ENCODE measurements at regions not wholly inside any gene's neighbourhood (a gene's known extent, or its start where the extent isn't known, plus 50 kb on each side); places are given as distances from the start of the nearest gene placed in this dataset.

GRCh38 chr19:46911456-46911855, 50.7 kb downstream of the ARHGAP35 start:
- Mint-ChIP-seq H3K36me3 (ENCODE audit: insufficient read depth) (peaks cover 7% of the 10 kb centered on the region), H3K9me3 (no peaks in the 10 kb centered on the region), H3K4me3 (no peak overlapping the region), H3K27me3 (ENCODE audit: low read depth) (no peaks in the 10 kb centered on the region), H3K4me1 (ENCODE audit: low read depth) (peaks cover 44% of the 10 kb centered on the region)
- peak; percentile 56 to 58 for ATAC-seq
- DNase-seq, result no peak

DNA sequence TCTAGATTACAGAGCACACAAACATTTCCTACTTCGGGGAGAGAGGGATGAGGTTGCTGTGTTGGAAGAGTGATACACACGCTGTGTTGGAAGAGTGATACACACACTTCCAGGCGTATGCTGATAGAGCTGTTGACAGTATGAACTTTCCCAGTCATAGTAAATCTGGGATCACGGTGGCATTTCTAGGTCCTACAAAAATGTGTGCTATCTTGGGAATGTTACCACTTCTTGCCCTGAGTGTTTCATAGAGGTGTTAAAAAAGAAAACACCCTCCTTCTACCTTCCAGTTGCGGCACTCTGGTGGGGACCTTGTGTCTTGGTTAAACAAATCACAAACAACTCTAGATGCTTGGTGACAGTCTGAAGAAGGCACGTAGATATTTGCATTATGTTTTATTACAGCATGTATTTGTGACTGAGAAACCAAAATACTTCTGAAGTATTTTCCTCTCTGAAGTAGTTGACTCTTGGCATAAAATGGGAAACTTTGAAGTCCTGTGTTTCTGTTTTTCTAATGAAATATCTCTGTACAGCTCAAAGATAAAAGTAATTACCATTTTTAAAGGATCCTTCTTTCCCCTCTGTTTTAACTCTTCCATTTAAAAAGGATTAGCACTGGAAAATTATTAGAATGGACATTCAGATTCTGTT, 52.5 kb downstream of the ARHGAP35 start:
- Mint-ChIP-seq H3K4me1 (ENCODE audit: low read depth) (peaks cover 56% of the 10 kb centered on the region), H3K27me3 (ENCODE audit: low read depth) (no peaks in the 10 kb centered on the region), H3K4me3 (no peak overlapping the region), H3K36me3 (ENCODE audit: insufficient read depth) (peaks cover 8% of the 10 kb centered on the region), H3K9me3 (no peaks in the 10 kb centered on the region)
- DNase-seq (no peak), ATAC-seq (no peak)

DNA sequence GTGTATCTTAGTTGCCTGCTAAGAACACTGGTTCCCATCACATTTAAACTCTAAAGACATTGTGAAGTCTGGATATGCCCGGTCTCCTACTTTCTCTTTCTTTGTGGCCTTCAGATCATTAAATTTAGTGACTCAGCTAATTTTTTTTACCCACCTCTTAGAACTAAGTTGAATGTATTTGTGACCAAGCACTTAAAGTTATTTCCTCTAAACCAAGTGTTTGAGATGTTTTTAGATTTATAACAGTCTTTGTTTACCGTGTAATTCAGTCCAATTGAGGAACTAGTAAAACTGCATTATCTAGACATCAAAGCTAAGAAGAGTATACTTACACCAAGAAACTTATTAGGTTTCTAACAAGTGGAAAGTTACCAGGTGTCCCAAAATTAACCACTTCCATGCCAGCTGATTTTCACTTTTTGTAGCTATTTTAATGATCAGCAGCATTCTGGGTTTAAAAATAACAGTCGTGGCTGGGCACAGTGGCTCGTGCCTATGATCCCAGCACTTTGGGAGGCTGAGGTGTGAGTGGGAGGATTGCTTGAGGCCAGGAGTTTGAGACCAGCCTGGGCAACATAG, 53.1 kb downstream of the ARHGAP35 start:
- H3K27me3 Mint-ChIP-seq (ENCODE audit: low read depth), result no peaks in the 10 kb centered on the region
- peaks cover 14% of the 10 kb centered on the region for H3K36me3 Mint-ChIP-seq (ENCODE audit: insufficient read depth)
- ATAC-seq (no peak), DNase-seq (no peak)
- H3K4me1 Mint-ChIP-seq (ENCODE audit: low read depth), result peaks cover 55% of the 10 kb centered on the region
- no peaks in the 10 kb centered on the region for H3K9me3 Mint-ChIP-seq
- H3K4me3 Mint-ChIP-seq, result no peak overlapping the region

DNA sequence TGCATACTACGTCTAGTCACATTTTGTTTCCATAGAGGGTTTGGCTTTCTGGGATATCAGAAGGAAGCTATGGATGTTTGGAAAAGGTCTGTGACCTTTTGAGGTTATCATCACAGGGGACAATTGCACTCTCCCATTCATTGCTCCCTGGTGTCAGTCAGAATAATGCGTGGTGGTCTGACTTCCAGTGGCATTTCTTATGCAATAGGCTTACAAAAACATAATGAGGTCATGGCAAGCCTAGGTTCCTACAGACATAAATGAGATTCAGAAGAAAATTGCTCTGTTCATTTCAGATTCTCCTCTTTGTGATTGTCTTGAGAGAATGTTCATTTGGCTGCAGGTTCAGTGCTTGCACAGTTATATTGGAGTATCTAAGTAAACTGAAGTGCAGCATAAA, 54.6 kb downstream of the ARHGAP35 start:
- H3K4me1 Mint-ChIP-seq (ENCODE audit: low read depth), result peaks cover 54% of the 10 kb centered on the region
- H3K36me3 Mint-ChIP-seq (ENCODE audit: insufficient read depth), result peaks cover 26% of the 10 kb centered on the region
- DNase-seq (no peak), ATAC-seq (no peak)
- H3K4me3 Mint-ChIP-seq, result no peak overlapping the region
- no peaks in the 10 kb centered on the region for H3K9me3 Mint-ChIP-seq
- no peaks in the 10 kb centered on the region for H3K27me3 Mint-ChIP-seq (ENCODE audit: low read depth)

GRCh38 chr19:46917002-46917401, 56.2 kb downstream of the ARHGAP35 start:
- Mint-ChIP-seq H3K36me3 (ENCODE audit: insufficient read depth) (peaks cover 36% of the 10 kb centered on the region), H3K9me3 (no peaks in the 10 kb centered on the region), H3K27me3 (ENCODE audit: low read depth) (no peaks in the 10 kb centered on the region), H3K4me1 (ENCODE audit: low read depth) (peaks cover 48% of the 10 kb centered on the region), H3K4me3 (no peak overlapping the region)
- ATAC-seq, result peak; percentile 71 to 76
- no peak for DNase-seq

DNA sequence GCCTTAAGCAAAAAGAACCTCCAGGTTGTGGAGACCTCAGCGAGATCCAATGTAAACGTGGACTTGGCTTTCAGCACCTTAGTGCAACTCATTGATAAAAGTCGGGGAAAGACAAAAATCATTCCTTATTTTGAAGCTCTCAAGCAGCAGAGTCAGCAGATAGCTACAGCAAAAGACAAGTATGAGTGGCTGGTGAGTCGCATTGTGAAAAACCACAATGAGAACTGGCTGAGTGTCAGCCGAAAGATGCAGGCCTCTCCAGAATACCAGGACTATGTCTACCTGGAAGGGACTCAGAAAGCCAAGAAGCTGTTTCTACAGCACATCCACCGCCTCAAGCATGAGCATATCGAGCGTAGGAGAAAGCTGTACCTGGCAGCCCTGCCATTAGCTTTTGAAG, 58.5 kb downstream of the ARHGAP35 start:
- Mint-ChIP-seq H3K27me3 (ENCODE audit: low read depth) (no peaks in the 10 kb centered on the region), H3K4me1 (ENCODE audit: low read depth) (peaks cover 43% of the 10 kb centered on the region)

DNA sequence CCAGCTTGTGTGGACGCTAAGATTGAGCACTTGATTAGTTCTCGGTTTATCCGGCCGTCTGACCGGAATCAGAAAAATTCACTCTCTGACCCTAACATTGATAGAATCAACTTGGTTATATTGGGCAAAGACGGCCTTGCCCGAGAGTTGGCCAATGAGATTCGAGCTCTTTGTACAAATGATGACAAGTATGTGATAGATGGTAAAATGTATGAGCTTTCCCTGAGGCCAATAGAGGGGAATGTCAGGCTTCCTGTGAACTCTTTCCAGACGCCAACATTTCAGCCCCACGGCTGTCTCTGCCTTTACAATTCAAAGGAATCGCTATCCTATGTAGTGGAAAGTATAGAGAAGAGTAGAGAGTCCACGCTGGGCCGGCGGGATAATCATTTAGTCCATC, 59.6 kb downstream of the ARHGAP35 start:
- Mint-ChIP-seq H3K4me3 (no peak overlapping the region), H3K4me1 (ENCODE audit: low read depth) (peaks cover 50% of the 10 kb centered on the region), H3K27me3 (ENCODE audit: low read depth) (no peaks in the 10 kb centered on the region), H3K36me3 (ENCODE audit: insufficient read depth) (peaks cover 45% of the 10 kb centered on the region), H3K9me3 (no peaks in the 10 kb centered on the region)
- ATAC-seq, result no peak
- DNase-seq, result no peak

More for the DNA sequence above, 58.5 kb downstream of the ARHGAP35 start:
- ATAC-seq (peak; percentile 70 to 75), DNase-seq (no peak)
- H3K36me3 Mint-ChIP-seq (ENCODE audit: insufficient read depth), result peaks cover 43% of the 10 kb centered on the region
- no peaks in the 10 kb centered on the region for H3K9me3 Mint-ChIP-seq
- no peak overlapping the region for H3K4me3 Mint-ChIP-seq

- DNase-seq (no peak), ATAC-seq (no peak)
- H3K36me3 Mint-ChIP-seq (ENCODE audit: insufficient read depth), result peaks cover 45% of the 10 kb centered on the region
- no peaks in the 10 kb centered on the region for H3K27me3 Mint-ChIP-seq (ENCODE audit: low read depth)
- no peak overlapping the region for H3K4me3 Mint-ChIP-seq
- H3K9me3 Mint-ChIP-seq, result no peaks in the 10 kb centered on the region
- H3K4me1 Mint-ChIP-seq (ENCODE audit: low read depth), result peaks cover 53% of the 10 kb centered on the region
Measured at GRCh38 chr19:46921071-46921470, 60.3 kb downstream of the ARHGAP35 start.

DNA sequence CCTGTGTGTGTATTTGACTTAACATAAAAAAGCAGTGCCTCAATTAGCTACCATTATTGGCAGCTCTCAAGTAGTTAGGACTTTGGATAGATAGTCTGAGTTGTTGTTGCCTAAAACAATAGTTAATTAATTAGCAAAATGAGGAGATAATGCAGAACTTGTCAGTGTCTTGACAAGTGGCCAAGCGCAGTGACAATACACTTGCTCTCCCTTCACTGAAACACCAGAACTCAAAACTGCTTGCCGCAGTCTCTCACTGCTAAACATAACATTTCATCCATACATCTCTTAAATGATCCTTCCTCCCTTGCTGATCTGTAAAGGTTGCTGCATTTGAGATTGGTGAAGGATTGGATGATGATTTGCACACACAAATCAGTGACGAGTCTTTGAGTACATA, 61.7 kb downstream of the ARHGAP35 start:
- peaks cover 45% of the 10 kb centered on the region for H3K36me3 Mint-ChIP-seq (ENCODE audit: insufficient read depth)
- H3K27me3 Mint-ChIP-seq (ENCODE audit: low read depth), result no peaks in the 10 kb centered on the region

DNA sequence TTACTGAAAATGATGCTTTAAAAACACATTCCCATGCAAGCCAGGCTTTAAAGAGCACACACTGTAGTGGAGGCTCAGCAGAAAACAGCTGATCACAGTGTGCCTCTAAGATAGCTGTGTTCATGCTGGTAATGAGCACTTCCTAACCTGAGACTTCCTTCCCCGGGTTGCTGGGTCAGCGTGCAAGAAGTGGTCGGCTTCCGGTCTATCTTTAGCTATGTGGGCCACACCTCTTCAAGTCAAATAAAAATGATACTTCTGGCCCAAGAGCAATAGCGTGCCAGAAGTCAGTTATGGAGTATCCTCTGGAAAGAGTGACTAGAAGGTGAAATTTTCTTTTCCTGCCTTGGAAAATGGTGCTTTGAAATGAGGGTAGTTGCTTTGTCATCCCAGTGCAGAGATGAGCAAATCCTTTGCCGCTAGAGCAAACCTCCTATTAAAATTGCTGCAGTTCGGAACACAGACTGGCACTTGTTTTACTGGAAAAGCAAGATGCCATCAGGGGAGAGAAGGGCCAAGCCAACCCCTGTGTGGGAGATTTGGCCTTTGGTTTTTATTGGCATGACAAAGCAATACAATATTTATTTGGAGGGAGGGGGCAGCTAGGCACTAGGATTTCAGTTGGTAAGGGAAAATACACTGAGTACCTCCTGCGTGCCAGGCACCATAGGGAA, 64.2 kb downstream of the ARHGAP35 start:
- peaks cover 29% of the 10 kb centered on the region for H3K36me3 Mint-ChIP-seq (ENCODE audit: insufficient read depth)
- no peaks in the 10 kb centered on the region for H3K9me3 Mint-ChIP-seq
- H3K27me3 Mint-ChIP-seq (ENCODE audit: low read depth), result no peaks in the 10 kb centered on the region
- H3K4me1 Mint-ChIP-seq (ENCODE audit: low read depth), result peaks cover 50% of the 10 kb centered on the region
- DNase-seq, result no peak
- H3K4me3 Mint-ChIP-seq, result no peak overlapping the region
- peak in 1 of 2 donors; percentile 52 for ATAC-seq

More for the DNA sequence above, 61.7 kb downstream of the ARHGAP35 start:
- DNase-seq (no peak), ATAC-seq (no peak)
- Mint-ChIP-seq H3K4me1 (ENCODE audit: low read depth) (peaks cover 55% of the 10 kb centered on the region), H3K9me3 (no peaks in the 10 kb centered on the region), H3K4me3 (no peak overlapping the region)

DNA sequence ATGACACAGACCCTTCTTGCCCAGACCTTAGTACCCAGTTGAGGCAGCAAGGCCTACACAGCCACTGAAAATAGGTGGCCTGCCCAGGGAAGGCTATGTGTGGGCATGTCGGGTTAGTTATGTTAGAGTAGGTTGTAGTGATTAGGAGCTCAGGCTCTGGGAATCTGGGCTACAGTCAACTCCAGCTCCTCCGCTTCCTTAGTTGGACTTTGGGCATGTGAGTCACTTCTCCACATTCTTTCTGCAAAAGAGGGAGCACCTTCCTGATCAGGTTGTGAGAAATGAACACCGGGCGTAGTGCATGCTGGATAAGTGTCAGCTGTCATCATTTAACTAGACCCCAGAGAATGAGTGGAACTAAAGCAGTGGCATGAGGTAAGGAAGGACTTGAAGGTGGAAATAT, 64.8 kb downstream of the ARHGAP35 start:
- Mint-ChIP-seq H3K36me3 (ENCODE audit: insufficient read depth) (peaks cover 24% of the 10 kb centered on the region), H3K4me3 (no peak overlapping the region), H3K4me1 (ENCODE audit: low read depth) (peaks cover 50% of the 10 kb centered on the region), H3K27me3 (ENCODE audit: low read depth) (no peaks in the 10 kb centered on the region), H3K9me3 (no peaks in the 10 kb centered on the region)
- ATAC-seq (no peak), DNase-seq (no peak)

- no peak for DNase-seq
- ATAC-seq, result no peak
- H3K4me1 Mint-ChIP-seq (ENCODE audit: low read depth), result peaks cover 57% of the 10 kb centered on the region
- no peaks in the 10 kb centered on the region for H3K9me3 Mint-ChIP-seq
- peaks cover 17% of the 10 kb centered on the region for H3K36me3 Mint-ChIP-seq (ENCODE audit: insufficient read depth)
- H3K4me3 Mint-ChIP-seq, result no peak overlapping the region
- H3K27me3 Mint-ChIP-seq (ENCODE audit: low read depth), result no peaks in the 10 kb centered on the region
Measured at GRCh38 chr19:46926170-46927071, 65.6 kb downstream of the ARHGAP35 start.

GRCh38 chr19:46927106-46927505, 66.3 kb downstream of the ARHGAP35 start:
- DNase-seq, result no peak
- Mint-ChIP-seq H3K4me3 (no peak overlapping the region), H3K9me3 (no peaks in the 10 kb centered on the region), H3K4me1 (ENCODE audit: low read depth) (peaks cover 61% of the 10 kb centered on the region), H3K27me3 (ENCODE audit: low read depth) (no peaks in the 10 kb centered on the region), H3K36me3 (ENCODE audit: insufficient read depth) (peaks cover 10% of the 10 kb centered on the region)
- no peak for ATAC-seq

DNA sequence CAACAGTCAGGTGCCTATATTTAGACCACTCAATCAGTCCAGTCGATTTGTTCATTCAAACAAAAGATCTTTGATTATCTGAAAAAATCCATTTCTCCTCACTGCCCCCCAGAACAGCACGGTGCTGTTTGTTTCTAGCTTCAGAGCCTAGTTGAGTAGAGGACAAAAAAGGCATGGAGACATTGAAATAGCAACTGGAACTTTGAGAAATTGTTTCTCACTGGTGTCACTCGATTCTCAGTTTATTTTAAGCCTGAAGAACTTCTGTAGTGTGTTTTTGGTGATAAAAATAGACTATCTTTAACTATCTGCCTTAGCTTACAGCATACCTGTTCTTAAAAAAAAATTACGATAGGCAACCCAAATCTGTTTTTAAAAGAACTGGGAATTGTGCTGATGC, 67.1 kb downstream of the ARHGAP35 start:
- Mint-ChIP-seq H3K9me3 (no peaks in the 10 kb centered on the region), H3K36me3 (ENCODE audit: insufficient read depth) (peaks cover 4% of the 10 kb centered on the region), H3K27me3 (ENCODE audit: low read depth) (no peaks in the 10 kb centered on the region), H3K4me1 (ENCODE audit: low read depth) (peaks cover 58% of the 10 kb centered on the region), H3K4me3 (no peak overlapping the region)
- DNase-seq (no peak), ATAC-seq (no peak)
